Gastroesophageal sphincter (tissue), 3 donors: ENCODE measurements at regions not wholly inside any gene's neighbourhood (a gene's known extent, or its start where the extent isn't known, plus 50 kb on each side); places are given as distances from the start of the nearest gene placed in this dataset.

ENCODE experiments used
- POLR2AphosphoS5 ChIP-seq: sonication (generic); formaldehyde crosslinking; IDR thresholded peaks from one replicate; pipeline ENCODE4 v1.6.1; 2017; ENCODE audit warnings: antibody characterized with exemption
- TF ChIP-seq, protein P1 (sequence below), 4 experiments: fragments of 200-600 bp in 2 of 4; fragments of 450-650 bp in 2 of 4; sonication (generic) in 1 of 4; IDR thresholded peaks; one replicate each; pipeline ENCODE4 v1.5.1; 2017 to 2019; ENCODE audit warnings: antibody characterized with exemption in 4 of 4, mild to moderate bottlenecking in 2 of 4, moderate library complexity in 2 of 4

DNA sequence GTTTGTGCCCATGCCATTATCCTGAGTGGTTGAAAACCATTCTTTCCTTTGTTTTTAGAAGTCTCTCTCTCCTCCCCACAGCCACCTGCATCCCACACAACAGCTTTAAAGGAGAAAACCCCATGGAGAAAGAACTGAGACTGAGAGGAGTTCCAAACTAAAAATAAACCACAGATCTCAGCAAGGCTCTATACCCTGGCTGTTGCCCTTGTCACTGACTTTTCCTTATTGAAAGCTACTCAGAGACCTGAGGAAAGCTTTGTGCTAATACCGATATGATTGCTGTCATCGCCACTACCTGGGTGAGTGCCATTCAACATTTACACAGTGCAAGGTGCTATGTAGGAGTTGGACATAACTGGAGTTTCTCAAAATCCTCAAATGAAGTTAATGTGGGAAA, 55.5 kb upstream of the RASGRP1 start:
- TF ChIP-seq POLR2AphosphoS5 = no peak
- TF ChIP-seq, protein P1, sequence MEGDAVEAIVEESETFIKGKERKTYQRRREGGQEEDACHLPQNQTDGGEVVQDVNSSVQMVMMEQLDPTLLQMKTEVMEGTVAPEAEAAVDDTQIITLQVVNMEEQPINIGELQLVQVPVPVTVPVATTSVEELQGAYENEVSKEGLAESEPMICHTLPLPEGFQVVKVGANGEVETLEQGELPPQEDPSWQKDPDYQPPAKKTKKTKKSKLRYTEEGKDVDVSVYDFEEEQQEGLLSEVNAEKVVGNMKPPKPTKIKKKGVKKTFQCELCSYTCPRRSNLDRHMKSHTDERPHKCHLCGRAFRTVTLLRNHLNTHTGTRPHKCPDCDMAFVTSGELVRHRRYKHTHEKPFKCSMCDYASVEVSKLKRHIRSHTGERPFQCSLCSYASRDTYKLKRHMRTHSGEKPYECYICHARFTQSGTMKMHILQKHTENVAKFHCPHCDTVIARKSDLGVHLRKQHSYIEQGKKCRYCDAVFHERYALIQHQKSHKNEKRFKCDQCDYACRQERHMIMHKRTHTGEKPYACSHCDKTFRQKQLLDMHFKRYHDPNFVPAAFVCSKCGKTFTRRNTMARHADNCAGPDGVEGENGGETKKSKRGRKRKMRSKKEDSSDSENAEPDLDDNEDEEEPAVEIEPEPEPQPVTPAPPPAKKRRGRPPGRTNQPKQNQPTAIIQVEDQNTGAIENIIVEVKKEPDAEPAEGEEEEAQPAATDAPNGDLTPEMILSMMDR (IDR thresholded peaks at IDR 0.05) = no peak
